Right ventricle myocardium superior (tissue), 1 donor: ENCODE measurements at regions not wholly inside any gene's neighbourhood (a gene's known extent, or its start where the extent isn't known, plus 50 kb on each side); places are given as distances from the start of the nearest gene placed in this dataset.
"Not testable (repeated sequence)": the region's sequence is repeated elsewhere in the genome, so short reads cannot be mapped to it uniquely, and the experiment has no call there.

Experiments used
- ATAC-seq: fragments of 200-7000 bp; cut with Tn5 transposase; one replicate; pipeline ENCODE4 v1.9.1; 2020; ENCODE audit warnings: mild to moderate bottlenecking; ENCODE audit not compliant: poor library complexity
- DNase-seq: peaks from one replicate; pipeline ENCODE4 v3.0.0-alpha.2; 2020
- intact Hi-C: fragments of 100-400 bp; cut with DNase I; formaldehyde crosslinking; loops from one replicate; pipeline ENCODE4 v1.11.2; 2022
- donor health status: DM: no; HTN: yes; CAD: no; lungs with severe emphysema.

- intact Hi-C loops, result no loop called here
- DNase-seq, result no peak
- ATAC-seq, result no peak
These were observed 235.7 kb upstream of the SEMA3C start for GRCh38 chr7:81154565-81154964.

GRCh38 chr7:81152925-81153324 is 234.1 kb upstream of the SEMA3C start:
- DNase-seq, ATAC-seq, intact Hi-C loops: not testable (repeated sequence)

DNA sequence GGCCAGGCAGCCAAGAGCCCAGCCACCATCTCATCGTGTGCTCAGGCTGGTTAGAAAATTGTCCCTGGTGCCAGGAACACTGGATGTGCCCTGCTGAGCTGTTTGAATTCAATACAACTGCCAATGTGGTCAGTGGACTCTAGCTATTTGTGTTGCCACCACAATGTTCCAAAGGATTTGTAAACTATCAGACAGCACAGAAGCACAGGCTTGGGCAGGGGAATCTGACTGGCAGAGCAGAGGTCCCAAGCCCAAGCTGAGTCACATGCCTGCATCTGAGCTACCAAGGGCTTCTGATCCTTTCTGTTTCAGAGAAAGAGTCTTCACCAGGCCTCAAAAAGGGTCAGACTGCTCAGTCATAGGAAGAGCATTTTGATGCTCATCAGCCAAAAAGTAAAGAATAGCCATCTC is 232.1 kb upstream of the SEMA3C start:
- DNase-seq, result peak; percentile 51
- intact Hi-C loops, result no loop called here
- peak; percentile 93 for ATAC-seq

GRCh38 chr7:81143856-81144255 is 225.0 kb upstream of the SEMA3C start:
- ATAC-seq (no peak), DNase-seq (no peak)
- intact Hi-C loops, result no loop called here

GRCh38 chr7:81141257-81142205 is 222.7 kb upstream of the SEMA3C start:
- peak; percentile 67 for ATAC-seq

GRCh38 chr7:81140775-81141174 is 221.9 kb upstream of the SEMA3C start:
- intact Hi-C loops, result no loop called here
- ATAC-seq, result peak; percentile 65

More at GRCh38 chr7:81141257-81142205, 222.7 kb upstream of the SEMA3C start:
- intact Hi-C loops, DNase-seq: not testable (repeated sequence)

GRCh38 chr7:81140252-81140651 is 221.4 kb upstream of the SEMA3C start:
- intact Hi-C loops, result no loop called here
- no peak for ATAC-seq

More at GRCh38 chr7:81140775-81141174, 221.9 kb upstream of the SEMA3C start:
- no peak for DNase-seq

GRCh38 chr7:81138870-81139269 is 220.0 kb upstream of the SEMA3C start:
- intact Hi-C loops, result no loop called here
- no peak for ATAC-seq
- no peak for DNase-seq

More at GRCh38 chr7:81140252-81140651, 221.4 kb upstream of the SEMA3C start:
- no peak for DNase-seq

DNA sequence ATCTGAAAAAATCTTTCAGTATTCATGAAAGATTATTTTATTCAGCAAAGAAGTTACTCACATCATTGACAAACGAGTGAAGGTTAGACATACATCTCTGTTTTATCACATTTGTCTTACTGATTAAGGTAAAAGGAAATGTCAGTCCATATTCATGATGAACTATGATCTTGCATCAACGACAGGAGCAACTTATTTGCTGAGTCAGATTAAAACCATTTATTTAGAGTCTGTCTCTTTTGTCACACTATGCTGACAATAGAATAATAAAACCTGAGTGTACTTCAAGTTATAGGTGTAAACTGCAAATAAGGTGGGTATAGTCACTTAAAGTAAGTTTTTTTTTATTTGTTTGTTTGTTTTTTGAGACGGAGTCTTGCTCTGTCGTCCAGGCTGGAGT is 216.5 kb upstream of the SEMA3C start:
- intact Hi-C loops, result no loop called here
- ATAC-seq, result no peak
- DNase-seq, result no peak

DNA sequence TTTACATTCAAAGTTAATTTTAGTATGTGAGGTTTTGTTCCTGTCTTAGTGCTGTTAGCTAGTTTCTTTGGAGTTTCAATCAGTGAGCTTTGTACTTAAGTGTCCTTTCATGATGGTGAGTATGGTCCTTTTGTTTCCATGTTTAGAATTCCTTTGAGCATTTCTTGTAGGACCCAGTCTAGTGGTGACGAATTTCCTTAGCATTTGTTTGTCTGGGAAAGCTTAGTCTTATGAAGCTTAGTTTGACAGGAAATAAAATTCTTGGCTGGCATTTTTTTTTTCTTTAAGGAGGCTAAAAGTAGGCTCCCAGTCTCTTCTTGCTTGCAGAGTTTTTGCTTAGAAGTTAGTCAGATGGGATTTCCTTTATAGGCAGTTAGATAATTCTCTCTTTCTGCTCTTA is 209.2 kb upstream of the SEMA3C start:
- DNase-seq (no peak), ATAC-seq (no peak)
- intact Hi-C loops, result no loop called here

GRCh38 chr7:81120803-81121202 is 202.0 kb upstream of the SEMA3C start:
- intact Hi-C loops, result no loop called here
- no peak for ATAC-seq
- no peak for DNase-seq

GRCh38 chr7:81120111-81120510 is 201.3 kb upstream of the SEMA3C start:
- DNase-seq (no peak), ATAC-seq (no peak)
- intact Hi-C loops, result no loop called here

DNA sequence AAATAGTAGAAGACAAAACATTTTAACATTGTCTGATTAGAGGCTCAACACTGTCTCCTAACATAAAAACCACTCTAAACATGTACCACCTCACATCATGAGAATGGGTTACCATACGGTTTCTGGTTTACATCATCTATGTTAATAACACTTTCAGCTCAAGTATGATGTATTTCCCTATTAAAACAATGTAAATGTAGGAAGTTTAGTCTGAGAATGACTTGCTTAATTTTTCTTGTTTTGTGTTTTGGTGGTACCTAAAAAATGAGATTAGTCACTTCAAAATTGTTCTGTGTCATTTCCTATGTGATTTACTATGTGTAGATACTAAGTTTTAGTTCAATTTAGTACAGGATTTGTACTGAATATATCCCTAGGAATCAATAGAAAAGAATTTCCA is 195.8 kb upstream of the SEMA3C start:
- intact Hi-C loops, result no loop called here
- DNase-seq (no peak), ATAC-seq (no peak)

GRCh38 chr7:81112731-81113130 is 193.9 kb upstream of the SEMA3C start:
- DNase-seq (no peak), ATAC-seq (no peak)
- intact Hi-C loops, result no loop called here

DNA sequence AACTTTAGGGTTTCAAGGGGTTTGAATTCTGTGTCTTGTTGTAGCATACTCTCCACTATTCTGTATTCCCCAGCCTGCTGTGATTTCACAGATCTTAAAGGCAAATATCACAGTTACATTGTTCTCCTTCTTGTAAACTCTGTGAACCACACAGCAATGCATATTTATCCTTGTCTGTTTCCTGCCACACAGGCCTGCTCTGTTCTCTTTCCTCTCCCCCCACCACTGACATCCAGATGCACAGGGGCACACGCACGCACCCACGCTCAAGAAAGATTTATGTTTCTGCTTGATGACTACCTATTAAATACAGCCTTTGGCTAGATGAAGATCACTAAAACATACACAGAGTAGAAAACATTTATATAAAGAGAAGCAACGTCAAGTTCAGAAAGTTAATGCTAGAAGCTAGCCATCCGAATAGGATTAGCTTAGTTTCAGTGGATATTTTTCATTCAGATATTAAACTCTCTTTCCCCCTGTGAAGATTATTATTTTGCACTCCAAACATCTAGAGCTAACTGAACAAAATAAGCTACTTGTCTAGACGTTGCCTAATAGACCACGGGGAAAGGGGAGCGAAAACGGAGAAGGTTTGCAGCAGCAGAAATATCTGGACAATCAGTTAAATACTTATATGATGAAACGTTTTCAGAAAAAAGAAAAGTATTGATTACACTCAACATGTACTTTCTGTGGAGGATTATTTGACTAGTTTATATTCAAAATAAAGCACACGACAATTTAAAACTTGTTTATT is 193.1 kb upstream of the SEMA3C start:
- DNase-seq (no peak), ATAC-seq (no peak)
- intact Hi-C loops, result no loop called here

DNA sequence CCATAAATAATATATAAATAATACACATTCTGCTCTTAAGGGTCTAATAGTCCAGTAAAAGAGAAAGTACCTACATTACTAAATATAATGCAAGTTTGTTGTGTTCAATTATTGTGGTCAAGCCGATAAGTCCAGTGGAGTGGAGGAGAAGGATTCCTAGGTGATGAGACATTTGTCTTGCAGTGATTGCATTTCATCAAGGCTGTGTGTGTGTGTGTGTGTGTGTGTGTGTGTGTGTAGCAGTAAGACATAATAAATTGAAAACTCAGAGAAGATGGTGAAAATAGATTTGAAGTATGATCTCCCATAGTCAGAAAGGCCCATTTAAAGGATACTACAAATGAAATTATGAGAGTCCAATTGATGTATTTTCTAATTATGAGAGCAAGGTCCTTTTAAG is 192.5 kb upstream of the SEMA3C start:
- ATAC-seq, result no peak
- no peak for DNase-seq
- intact Hi-C loops, result no loop called here

- no peak for ATAC-seq
- intact Hi-C loops, result no loop called here
- no peak for DNase-seq
These were observed 191.8 kb upstream of the SEMA3C start for GRCh38 chr7:81110673-81111072.

GRCh38 chr7:81098213-81098612 is 179.4 kb upstream of the SEMA3C start:
- DNase-seq (no peak), ATAC-seq (no peak)
- intact Hi-C loops, result no loop called here

GRCh38 chr7:81094952-81095351 is 176.1 kb upstream of the SEMA3C start:
- intact Hi-C loops, result no loop called here
- no peak for DNase-seq

DNA sequence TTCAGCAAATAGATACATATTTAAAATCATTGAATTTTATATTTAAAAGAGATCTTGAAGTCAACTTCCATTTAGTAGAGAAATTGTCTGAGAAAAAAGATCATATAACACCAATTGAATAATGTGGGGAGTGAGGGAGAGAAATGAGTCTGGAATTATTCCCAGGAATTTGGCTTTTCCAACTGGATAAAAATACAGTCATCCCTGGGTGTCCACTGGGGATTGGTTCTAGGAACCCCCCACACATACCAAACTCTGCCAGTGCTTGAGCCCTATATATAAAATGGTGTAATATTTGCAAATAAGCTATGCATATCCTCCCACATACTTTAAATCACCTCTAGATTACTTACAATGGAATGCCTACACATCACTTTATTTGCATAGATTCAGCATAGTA is 162.8 kb upstream of the SEMA3C start:
- ATAC-seq (no peak), DNase-seq (no peak)
- intact Hi-C loops, result no loop called here

More at GRCh38 chr7:81094952-81095351, 176.1 kb upstream of the SEMA3C start:
- no peak for ATAC-seq
